Effector memory CD4-positive, alpha-beta T cell (primary cell): ENCODE measurements at regions not wholly inside any gene's neighbourhood (a gene's known extent, or its start where the extent isn't known, plus 50 kb on each side); places are given as distances from the start of the nearest gene placed in this dataset.

Experiments used
- DNase-seq, 3 donors: peaks; one replicate each; pipeline ENCODE4 v3.0.0-alpha.2; 2020
- H3K27ac ChIP-seq: 2 replicates; pipeline ENCODE4 v1.7.0; 2013; ENCODE audit warnings: mild to moderate bottlenecking, low read length, moderate library complexity; ENCODE audit not compliant: insufficient read depth, poor library complexity, severe bottlenecking
- H3K27me3 ChIP-seq: replicated peaks from 2 replicates; pipeline ENCODE4 v1.7.0; 2013; ENCODE audit warnings: mild to moderate bottlenecking, low read length; ENCODE audit not compliant: insufficient read depth, control insufficient read depth, poor library complexity, severe bottlenecking
- H3K36me3 ChIP-seq: 2 replicates; pipeline ENCODE4 v1.7.0; 2013; ENCODE audit warnings: mild to moderate bottlenecking, low read length, moderate library complexity; ENCODE audit not compliant: control insufficient read depth, insufficient read depth
- H3K4me1 ChIP-seq: 2 replicates; pipeline ENCODE4 v1.7.0; 2013; ENCODE audit warnings: low read length, mild to moderate bottlenecking; ENCODE audit not compliant: control insufficient read depth, insufficient read depth, poor library complexity, severe bottlenecking
- H3K4me3 ChIP-seq: 2 replicates; pipeline ENCODE4 v1.7.0; 2013; ENCODE audit warnings: low read length, low read depth, mild to moderate bottlenecking; ENCODE audit not compliant: insufficient read depth, poor library complexity, severe bottlenecking
- H3K9me3 ChIP-seq: 2 replicates; pipeline ENCODE4 v1.7.0; 2013; ENCODE audit warnings: mild to moderate bottlenecking, low read length, moderate library complexity; ENCODE audit not compliant: control insufficient read depth

GRCh38 chr9:91146391-91147019 is 215.2 kb downstream of the AUH start:
- no peak for DNase-seq
- Histone ChIP-seq H3K36me3 (no peaks in the 10 kb centered on the region), H3K4me3 (no peak overlapping the region), H3K27me3 (no peaks in the 10 kb centered on the region), H3K4me1 (peaks cover 11% of the 10 kb centered on the region), H3K9me3 (no peaks in the 10 kb centered on the region), H3K27ac (no peak overlapping the region)

- H3K4me1 ChIP-seq = peaks cover 17% of the 10 kb centered on the region
- H3K27ac ChIP-seq = no peak overlapping the region
- H3K36me3 ChIP-seq = no peaks in the 10 kb centered on the region
- no peak overlapping the region for H3K4me3 ChIP-seq
- no peak for DNase-seq
- no peaks in the 10 kb centered on the region for H3K27me3 ChIP-seq
- no peaks in the 10 kb centered on the region for H3K9me3 ChIP-seq
Measured at GRCh38 chr9:91147079-91147708, 214.5 kb downstream of the AUH start.

GRCh38 chr9:91148306-91148705 is 213.4 kb downstream of the AUH start:
- Histone ChIP-seq H3K4me1 (peaks cover 17% of the 10 kb centered on the region), H3K4me3 (no peak overlapping the region), H3K9me3 (no peaks in the 10 kb centered on the region), H3K36me3 (no peaks in the 10 kb centered on the region), H3K27me3 (no peaks in the 10 kb centered on the region), H3K27ac (no peak overlapping the region)
- DNase-seq = no peak

- no peak overlapping the region for H3K4me3 ChIP-seq
Measured at GRCh38 chr9:91150273-91150997, 211.3 kb downstream of the AUH start.

GRCh38 chr9:91150998-91151717 is 210.6 kb downstream of the AUH start:
- Histone ChIP-seq H3K4me3 (no peak overlapping the region), H3K27me3 (no peaks in the 10 kb centered on the region), H3K4me1 (peaks cover 17% of the 10 kb centered on the region), H3K36me3 (no peaks in the 10 kb centered on the region), H3K9me3 (no peaks in the 10 kb centered on the region), H3K27ac (no peak overlapping the region)
- DNase-seq = no peak

More at GRCh38 chr9:91150273-91150997, 211.3 kb downstream of the AUH start:
- DNase-seq = no peak
- no peaks in the 10 kb centered on the region for H3K36me3 ChIP-seq
- H3K27ac ChIP-seq = no peak overlapping the region
- H3K4me1 ChIP-seq = peaks cover 17% of the 10 kb centered on the region
- H3K27me3 ChIP-seq = no peaks in the 10 kb centered on the region
- no peaks in the 10 kb centered on the region for H3K9me3 ChIP-seq

GRCh38 chr9:91151718-91152095 is 210.0 kb downstream of the AUH start:
- no peaks in the 10 kb centered on the region for H3K9me3 ChIP-seq
- DNase-seq = no peak
- H3K36me3 ChIP-seq = no peaks in the 10 kb centered on the region
- H3K4me3 ChIP-seq = no peak overlapping the region
- no peaks in the 10 kb centered on the region for H3K27me3 ChIP-seq
- no peak overlapping the region for H3K27ac ChIP-seq
- H3K4me1 ChIP-seq = peaks cover 17% of the 10 kb centered on the region

- no peak for DNase-seq
- Histone ChIP-seq H3K27ac (no peak overlapping the region), H3K36me3 (no peaks in the 10 kb centered on the region), H3K4me1 (peaks cover 17% of the 10 kb centered on the region), H3K27me3 (no peaks in the 10 kb centered on the region), H3K4me3 (no peak overlapping the region), H3K9me3 (no peaks in the 10 kb centered on the region)
Measured at GRCh38 chr9:91154686-91155085, 207.0 kb downstream of the AUH start.

GRCh38 chr9:91155181-91155580 is 206.5 kb downstream of the AUH start:
- no peaks in the 10 kb centered on the region for H3K27me3 ChIP-seq
- H3K36me3 ChIP-seq = no peaks in the 10 kb centered on the region
- peaks cover 17% of the 10 kb centered on the region for H3K4me1 ChIP-seq
- H3K4me3 ChIP-seq = no peak overlapping the region
- no peak for DNase-seq
- H3K27ac ChIP-seq = no peak overlapping the region
- H3K9me3 ChIP-seq = no peaks in the 10 kb centered on the region

- no peak for DNase-seq
- peaks cover 12% of the 10 kb centered on the region for H3K4me1 ChIP-seq
- no peaks in the 10 kb centered on the region for H3K27me3 ChIP-seq
- no peak overlapping the region for H3K27ac ChIP-seq
- no peaks in the 10 kb centered on the region for H3K36me3 ChIP-seq
- H3K4me3 ChIP-seq = no peak overlapping the region
- no peaks in the 10 kb centered on the region for H3K9me3 ChIP-seq
Measured at GRCh38 chr9:91155746-91156376, 205.9 kb downstream of the AUH start.
